HUES48 (cell line): ENCODE measurements at regions not wholly inside any gene's neighbourhood (a gene's known extent, or its start where the extent isn't known, plus 50 kb on each side); places are given as distances from the start of the nearest gene placed in this dataset.
"Not testable (repeated sequence)": the region's sequence is repeated elsewhere in the genome, so short reads cannot be mapped to it uniquely, and the experiment has no call there.

ENCODE experiments used
- H3K27ac ChIP-seq: one replicate; pipeline ENCODE4 v1.7.0; 2013; ENCODE audit warnings: low read depth, low read length, inconsistent platforms
- H3K27me3 ChIP-seq: 2 replicates; pipeline ENCODE4 v1.6.1; 2013; ENCODE audit warnings: mild to moderate bottlenecking, low read length; ENCODE audit not compliant: control insufficient read depth, insufficient read depth
- H3K36me3 ChIP-seq: 2 replicates; pipeline ENCODE4 v1.6.1; 2013; ENCODE audit warnings: low read length; ENCODE audit not compliant: control insufficient read depth, insufficient read depth
- H3K4me1 ChIP-seq: 2 replicates; pipeline ENCODE4 v1.6.1; 2013; ENCODE audit warnings: mild to moderate bottlenecking, low read length; ENCODE audit not compliant: control insufficient read depth, insufficient read depth
- H3K4me3 ChIP-seq: 2 replicates; pipeline ENCODE4 v1.5.1; 2013; ENCODE audit warnings: mild to moderate bottlenecking, low read depth, low read length
- H3K9ac ChIP-seq: 2 replicates; pipeline ENCODE4 v1.6.1; 2013; ENCODE audit warnings: mild to moderate bottlenecking, low read depth, low read length, moderate library complexity
- H3K9me3 ChIP-seq: 2 replicates; pipeline ENCODE4 v1.6.1; 2013; ENCODE audit warnings: low read length; ENCODE audit not compliant: control insufficient read depth, insufficient read depth

- Histone ChIP-seq H3K27ac (no peak overlapping the region), H3K9ac (no peak overlapping the region), H3K4me1 (peaks cover 4% of the 10 kb centered on the region; the same call in 1 of the 2 replicates), H3K36me3 (no peaks in the 10 kb centered on the region), H3K4me3 (no peak overlapping the region), H3K27me3 (no peaks in the 10 kb centered on the region), H3K9me3 (peaks cover 14% of the 10 kb centered on the region; the same call in 1 of the 2 replicates)
These were observed 943.4 kb downstream of the TTLL7 start for GRCh38 chr1:83055391-83056170.

- no peak overlapping the region for H3K9ac ChIP-seq
These were observed 945.5 kb downstream of the TTLL7 start for GRCh38 chr1:83053446-83053845.

GRCh38 chr1:83052865-83053264 is 946.1 kb downstream of the TTLL7 start:
- Histone ChIP-seq H3K27ac (no peak overlapping the region), H3K4me3 (no peak overlapping the region), H3K27me3 (no peaks in the 10 kb centered on the region), H3K36me3 (no peaks in the 10 kb centered on the region), H3K9ac (no peak overlapping the region), H3K9me3 (peaks cover 18% of the 10 kb centered on the region; the same call in 1 of the 2 replicates), H3K4me1 (peaks cover 4% of the 10 kb centered on the region; the same call in 1 of the 2 replicates)

More at GRCh38 chr1:83053446-83053845, 945.5 kb downstream of the TTLL7 start:
- Histone ChIP-seq H3K27me3 (no peaks in the 10 kb centered on the region), H3K36me3 (no peaks in the 10 kb centered on the region), H3K9me3 (peaks cover 18% of the 10 kb centered on the region; the same call in 1 of the 2 replicates), H3K4me3 (no peak overlapping the region), H3K27ac (no peak overlapping the region), H3K4me1 (peaks cover 4% of the 10 kb centered on the region; the same call in 1 of the 2 replicates)

DNA sequence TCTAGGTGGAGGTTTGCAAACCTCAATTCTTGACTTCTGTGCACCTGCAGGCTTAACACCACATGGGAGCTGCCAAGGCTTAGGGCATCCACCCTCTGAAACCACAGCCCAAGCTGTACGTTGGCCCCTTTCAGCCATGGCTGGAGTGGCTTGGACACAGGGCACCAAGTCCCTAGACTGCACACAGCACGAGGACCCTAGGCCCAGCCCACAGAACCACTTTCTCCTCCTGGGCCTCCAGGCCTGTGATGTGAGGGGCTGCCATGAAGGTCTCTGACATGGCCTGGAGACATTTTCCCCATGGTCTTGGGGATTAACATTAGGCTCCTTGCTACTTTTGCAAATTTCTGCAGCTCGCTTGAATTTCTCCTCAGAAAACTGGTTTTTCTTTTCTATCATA is 947.9 kb downstream of the TTLL7 start:
- H3K9ac ChIP-seq, H3K27ac ChIP-seq, H3K4me1 ChIP-seq, H3K4me3 ChIP-seq, H3K27me3 ChIP-seq, H3K36me3 ChIP-seq: not testable (repeated sequence)
- peaks cover 18% of the 10 kb centered on the region; the same call in 1 of the 2 replicates for H3K9me3 ChIP-seq

DNA sequence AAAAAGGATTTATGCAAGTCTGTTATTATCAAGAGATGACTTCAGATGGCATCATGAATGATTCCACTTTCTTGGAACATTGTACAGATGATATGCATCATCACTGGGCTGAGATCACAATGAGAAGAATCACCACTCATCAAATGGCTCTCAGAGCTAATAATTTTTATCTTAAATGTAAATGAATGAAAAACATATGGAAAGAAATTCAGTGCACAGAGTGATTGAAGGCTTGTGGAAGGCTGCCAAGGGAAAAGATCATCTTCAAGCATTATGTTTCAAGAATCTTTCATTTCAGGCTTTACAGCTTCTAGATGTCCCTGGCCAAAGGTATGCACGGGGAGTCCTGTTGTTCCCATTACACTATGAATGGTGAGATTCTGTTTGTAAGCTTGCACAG is 955.7 kb downstream of the TTLL7 start:
- Histone ChIP-seq H3K27ac (no peak overlapping the region), H3K9me3 (no peaks in the 10 kb centered on the region), H3K4me3 (no peak overlapping the region), H3K4me1 (no peaks in the 10 kb centered on the region), H3K27me3 (no peaks in the 10 kb centered on the region), H3K9ac (no peak overlapping the region), H3K36me3 (no peaks in the 10 kb centered on the region)

GRCh38 chr1:83039091-83039490 is 959.8 kb downstream of the TTLL7 start:
- not testable (repeated sequence) for H3K27ac ChIP-seq, H3K27me3 ChIP-seq, H3K36me3 ChIP-seq, H3K9me3 ChIP-seq, H3K9ac ChIP-seq, H3K4me3 ChIP-seq, H3K4me1 ChIP-seq

GRCh38 chr1:83034851-83035250 is 964.1 kb downstream of the TTLL7 start:
- H3K9me3 ChIP-seq: peaks cover 8% of the 10 kb centered on the region
- H3K4me1 ChIP-seq: no peaks in the 10 kb centered on the region
- H3K9ac ChIP-seq: no peak overlapping the region
- H3K36me3 ChIP-seq: no peaks in the 10 kb centered on the region
- no peaks in the 10 kb centered on the region for H3K27me3 ChIP-seq
- no peak overlapping the region for H3K27ac ChIP-seq
- H3K4me3 ChIP-seq: no peak overlapping the region

- no peak overlapping the region for H3K27ac ChIP-seq
- H3K9me3 ChIP-seq: peaks cover 8% of the 10 kb centered on the region
- no peak overlapping the region for H3K4me3 ChIP-seq
- no peaks in the 10 kb centered on the region for H3K4me1 ChIP-seq
- no peaks in the 10 kb centered on the region for H3K36me3 ChIP-seq
- H3K9ac ChIP-seq: no peak overlapping the region
- H3K27me3 ChIP-seq: no peaks in the 10 kb centered on the region
These were observed 965.2 kb downstream of the TTLL7 start for GRCh38 chr1:83033682-83034081.

- H3K4me3 ChIP-seq: no peak overlapping the region
- no peaks in the 10 kb centered on the region for H3K36me3 ChIP-seq
- no peak overlapping the region for H3K27ac ChIP-seq
- H3K9ac ChIP-seq: no peak overlapping the region
- H3K9me3 ChIP-seq: peaks cover 8% of the 10 kb centered on the region
- H3K4me1 ChIP-seq: peaks cover 6% of the 10 kb centered on the region; the same call in 1 of the 2 replicates
- no peaks in the 10 kb centered on the region for H3K27me3 ChIP-seq
These were observed 969.0 kb downstream of the TTLL7 start for GRCh38 chr1:83029916-83030315.

DNA sequence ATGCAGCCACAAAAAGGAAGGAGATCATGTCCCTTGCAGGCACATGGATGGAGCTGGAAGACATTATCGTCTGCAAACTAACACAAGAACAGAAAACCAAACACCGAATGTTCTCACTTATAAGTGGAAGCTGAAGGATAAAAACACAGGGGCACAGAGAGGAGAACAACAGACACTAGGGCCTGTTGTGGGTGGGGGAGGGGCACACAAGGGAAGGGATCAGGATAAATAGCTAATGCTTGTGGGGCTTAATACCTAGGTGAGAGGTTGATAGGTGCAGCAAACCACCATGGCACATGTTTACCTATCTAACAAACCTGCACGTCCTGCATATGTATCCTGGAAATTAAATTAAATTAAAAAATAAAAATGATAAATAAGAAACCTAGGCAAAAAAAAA is 969.9 kb downstream of the TTLL7 start:
- H3K9me3 ChIP-seq: peaks cover 8% of the 10 kb centered on the region
- no peak overlapping the region for H3K9ac ChIP-seq
- no peak overlapping the region for H3K4me3 ChIP-seq
- H3K27me3 ChIP-seq: no peaks in the 10 kb centered on the region
- no peak overlapping the region for H3K27ac ChIP-seq
- peaks cover 6% of the 10 kb centered on the region; the same call in 1 of the 2 replicates for H3K4me1 ChIP-seq
- H3K36me3 ChIP-seq: no peaks in the 10 kb centered on the region

- Histone ChIP-seq H3K27me3 (no peaks in the 10 kb centered on the region), H3K9ac (no peak overlapping the region)
These were observed 970.5 kb downstream of the TTLL7 start for GRCh38 chr1:83028467-83028866.

More at GRCh38 chr1:83028467-83028866, 970.5 kb downstream of the TTLL7 start:
- Histone ChIP-seq H3K4me1 (peaks cover 6% of the 10 kb centered on the region; the same call in 1 of the 2 replicates), H3K9me3 (peaks cover 8% of the 10 kb centered on the region), H3K27ac (no peak overlapping the region), H3K4me3 (no peak overlapping the region), H3K36me3 (no peaks in the 10 kb centered on the region)
